ENCODE measurements at regions not wholly inside any gene's neighbourhood (a gene's known extent, or its start where the extent isn't known, plus 50 kb on each side); places are given as distances from the start of the nearest gene placed in this dataset.

DNA sequence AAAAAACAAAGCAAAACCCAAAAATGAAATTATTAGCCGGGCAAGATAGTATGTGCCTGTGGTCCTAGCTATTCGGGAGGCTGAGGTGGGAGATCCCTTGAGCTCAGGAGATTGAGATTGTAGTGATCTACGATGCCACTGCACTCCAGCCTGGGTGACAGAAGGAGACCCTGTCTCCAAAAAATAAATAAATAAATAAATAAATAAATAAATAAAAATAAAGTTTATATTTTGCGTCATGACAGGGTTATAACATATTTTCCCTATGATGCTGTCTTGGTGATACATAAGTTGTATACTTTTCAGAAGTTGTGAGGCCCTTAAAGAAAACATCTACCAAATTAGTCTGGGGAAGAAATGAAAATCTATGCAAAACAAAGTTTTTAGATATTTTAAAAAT lies 94.5 kb upstream of the MKLN1 start:
- no peak for DNase-seq

DNA sequence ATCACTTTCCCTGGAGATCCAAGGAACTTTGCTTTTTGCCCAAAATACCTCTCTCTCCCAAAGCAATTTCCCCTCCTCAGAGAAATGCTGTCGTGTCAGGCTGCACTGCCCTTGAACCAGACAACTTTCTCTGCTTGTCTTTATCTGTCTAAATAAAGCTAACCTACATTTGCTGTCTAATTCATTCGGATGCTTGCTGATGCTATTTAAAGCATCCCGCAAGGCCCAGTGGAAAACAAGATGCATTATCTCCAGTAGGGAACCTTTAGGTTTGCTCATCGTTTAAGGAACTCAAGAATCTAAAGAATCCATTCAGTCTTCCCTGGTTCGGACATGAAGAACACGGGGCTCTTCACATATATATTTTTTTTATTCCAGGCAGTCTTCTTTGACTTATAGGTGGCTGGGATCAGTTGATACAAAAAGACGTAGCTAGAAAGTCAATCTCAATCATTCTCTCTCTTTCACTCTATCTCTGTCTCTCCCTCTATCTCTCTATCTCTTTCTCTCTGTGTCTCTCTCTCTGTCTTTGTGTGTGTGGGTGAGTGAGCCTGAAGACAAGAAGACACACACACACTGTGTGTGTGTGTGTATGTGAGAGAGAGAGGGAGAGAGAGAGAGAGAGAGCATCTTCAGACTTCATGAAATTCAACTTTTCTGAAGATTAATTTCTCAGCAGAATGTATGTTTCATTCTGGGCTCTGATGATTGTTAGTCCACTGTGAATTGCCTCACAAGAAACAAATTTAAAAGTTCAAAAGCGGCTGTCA lies 92.8 kb upstream of the MKLN1 start:
- peak; percentile 47 for DNase-seq

DNA sequence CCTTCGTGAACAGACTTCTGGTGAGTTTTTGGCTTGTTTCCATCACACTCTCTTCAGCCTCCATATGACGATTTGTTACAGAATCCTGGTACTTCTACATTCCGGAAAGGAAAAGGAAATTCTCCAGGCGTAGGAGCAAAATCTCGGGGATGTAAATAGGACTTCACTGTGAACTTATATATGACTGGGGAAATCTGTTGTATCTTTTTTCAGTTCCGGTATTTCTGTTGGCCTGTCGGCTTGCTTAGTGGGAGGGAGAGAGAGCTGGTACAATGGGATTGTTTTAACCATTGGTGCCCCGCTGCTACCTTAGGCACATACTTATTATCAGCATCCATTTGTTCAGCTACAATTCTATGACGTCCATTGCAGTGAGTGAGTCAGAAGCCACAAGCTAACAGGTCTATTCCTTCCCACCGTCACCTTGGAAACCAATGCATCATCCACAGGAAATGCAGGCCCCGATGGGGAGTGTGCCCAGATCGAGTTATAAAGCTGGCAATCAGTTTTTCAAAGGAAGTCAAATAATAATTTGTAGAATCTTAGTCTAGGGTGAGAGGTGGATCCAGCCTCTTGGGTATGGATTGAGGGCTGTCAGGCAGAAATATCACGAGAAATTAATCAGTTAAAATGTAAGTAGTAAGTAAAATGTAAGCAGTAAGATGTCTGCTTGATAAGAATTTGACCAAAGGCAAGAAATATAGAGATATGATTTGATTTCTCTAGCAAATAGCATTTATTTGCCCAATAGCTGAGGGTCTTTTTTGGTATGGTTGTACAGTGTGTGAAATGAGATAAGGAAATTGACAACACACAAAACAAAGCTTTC lies 92.0 kb upstream of the MKLN1 start:
- peak; percentile 93 for DNase-seq

GRCh38 chr7:131236318-131236672 lies 91.4 kb upstream of the MKLN1 start:
- no peak for DNase-seq

GRCh38 chr7:131238347-131238931 lies 89.2 kb upstream of the MKLN1 start:
- peak; percentile 36 for DNase-seq

GRCh38 chr7:131241386-131241785 lies 86.3 kb upstream of the MKLN1 start:
- DNase-seq = no peak

DNA sequence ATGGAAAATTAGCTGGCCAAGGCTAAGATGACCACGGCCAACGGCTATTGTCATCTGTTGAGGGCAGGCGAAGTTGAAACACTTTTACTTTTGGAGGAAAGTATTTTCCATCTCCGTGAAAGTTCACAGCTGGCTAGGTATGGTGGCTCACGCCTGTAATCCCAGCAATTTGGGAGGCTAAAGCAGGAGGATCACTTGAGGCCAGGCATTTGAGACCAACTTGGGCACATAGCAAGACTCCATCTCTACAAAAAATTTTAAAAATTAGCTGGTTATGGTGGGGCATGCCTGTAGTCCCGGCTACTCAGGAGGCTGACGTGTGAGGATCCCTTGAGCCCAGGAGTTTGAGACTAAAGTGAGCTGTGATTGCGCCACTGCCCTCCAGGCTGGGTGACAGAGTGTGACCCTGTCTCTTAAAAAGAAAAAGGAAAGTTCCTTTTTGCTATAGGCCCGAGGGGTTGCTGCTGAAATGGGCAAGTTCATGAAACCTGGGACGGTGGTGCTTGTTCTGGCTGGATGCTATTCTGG lies 85.5 kb upstream of the MKLN1 start:
- DNase-seq = no peak

DNA sequence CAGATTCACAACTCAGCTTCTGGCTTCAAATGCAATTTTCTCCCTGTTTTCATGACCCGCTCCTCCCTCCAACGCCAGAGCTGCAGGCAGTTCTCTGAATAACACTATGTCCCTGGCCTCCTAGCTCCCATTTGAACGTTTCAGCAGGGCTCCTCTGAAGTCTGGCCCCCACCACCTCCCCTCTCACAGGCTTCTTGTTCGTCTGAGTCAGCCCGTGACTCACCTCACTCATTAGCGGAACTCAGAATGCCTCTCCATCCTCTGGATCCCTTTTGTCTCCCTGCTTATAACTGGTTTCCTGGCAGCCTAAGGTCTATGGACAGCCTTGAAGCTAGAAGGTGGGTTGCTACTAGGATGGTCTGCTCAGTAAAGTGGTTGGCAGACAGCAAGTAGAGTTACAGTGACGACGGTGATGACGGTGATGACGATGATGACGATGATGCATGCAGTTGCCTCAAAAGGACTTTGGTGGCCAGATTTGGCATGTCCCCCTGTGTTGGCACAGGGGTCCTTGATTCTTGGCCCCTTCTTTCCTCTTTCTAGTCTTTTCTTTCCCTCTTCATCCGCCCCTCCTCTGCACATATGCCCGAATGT lies 83.3 kb upstream of the MKLN1 start:
- peak; percentile 92 for DNase-seq

DNA sequence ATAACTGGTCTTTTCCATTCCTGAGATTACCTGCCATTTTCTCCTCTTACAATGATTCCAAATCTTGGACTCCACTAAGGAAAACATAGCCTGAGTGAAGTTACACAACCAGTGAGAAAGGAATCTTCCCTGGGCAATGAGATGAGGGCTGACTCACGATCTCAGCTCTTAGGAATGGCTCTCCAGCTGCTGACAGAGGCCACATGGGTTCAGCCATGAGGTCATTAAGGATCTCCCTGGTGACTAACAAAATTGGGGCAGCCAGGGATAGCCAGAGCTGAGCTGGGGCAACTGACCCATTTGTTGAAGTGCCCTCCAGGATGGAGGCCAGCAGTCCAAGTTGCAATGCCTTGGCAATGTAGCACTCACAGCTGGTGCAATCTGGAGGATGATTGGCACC lies 78.7 kb upstream of the MKLN1 start:
- DNase-seq = peak; percentile 95

DNA sequence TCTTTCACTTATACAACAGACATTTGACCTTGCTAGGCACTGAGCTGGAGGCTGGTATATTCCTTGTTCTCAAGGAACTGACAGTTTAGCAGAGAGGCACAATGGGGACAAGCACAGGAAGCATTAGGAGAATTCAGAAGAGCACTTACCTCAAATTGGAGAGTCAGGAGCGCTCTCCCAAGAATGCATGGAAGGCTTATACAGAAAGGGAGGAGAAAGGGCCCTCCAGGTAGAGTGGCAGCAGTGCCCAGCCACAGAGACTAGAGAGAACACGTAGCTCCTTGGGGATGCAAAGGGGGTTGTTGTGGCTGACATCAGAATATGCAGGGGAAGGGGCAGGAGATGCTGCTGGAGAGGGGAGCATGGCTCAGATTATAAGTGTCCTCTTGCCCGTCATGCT lies 78.2 kb upstream of the MKLN1 start:
- DNase-seq = no peak

- DNase-seq = no peak
Measured at GRCh38 chr7:131250331-131250730, 77.3 kb upstream of the MKLN1 start.

DNA sequence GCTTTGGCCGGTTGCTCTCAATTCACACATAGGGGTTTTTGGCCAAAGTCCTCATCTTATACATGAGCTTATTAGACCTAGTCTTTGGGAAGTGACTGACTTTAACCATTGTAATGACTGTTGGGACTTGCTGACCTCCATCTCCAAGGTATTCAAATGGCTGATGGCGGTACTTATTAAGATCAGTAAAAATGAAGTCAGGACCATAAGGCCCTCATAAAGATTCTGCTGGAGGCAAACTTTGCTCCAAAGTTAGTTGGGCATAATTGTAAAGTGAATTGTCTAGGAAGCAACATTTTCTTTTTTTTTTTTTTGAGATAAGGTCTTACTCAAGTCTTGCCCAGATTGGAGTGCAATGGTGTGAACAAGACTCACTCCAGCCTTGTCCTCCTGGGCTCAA lies 76.3 kb upstream of the MKLN1 start:
- DNase-seq = no peak

DNA sequence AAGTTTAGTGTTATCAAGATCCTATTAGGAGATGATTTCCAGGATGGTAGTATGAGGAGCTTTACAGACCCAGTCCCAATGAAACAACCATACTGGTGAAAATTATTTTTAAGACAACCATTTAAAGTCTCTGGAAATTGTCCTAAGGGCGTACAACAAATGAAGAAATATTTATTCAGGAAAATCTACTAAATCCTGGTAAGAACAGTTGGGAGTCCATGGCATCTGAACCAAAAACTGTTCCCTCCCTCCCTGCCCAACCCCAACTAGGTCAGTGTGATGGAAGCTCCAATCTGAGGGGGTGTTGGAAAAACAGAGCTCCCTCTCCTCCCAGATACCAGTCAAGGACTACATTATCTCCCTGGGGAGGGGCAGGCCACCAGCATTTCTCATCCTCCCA lies 74.7 kb upstream of the MKLN1 start:
- DNase-seq = no peak

GRCh38 chr7:131254211-131254610 lies 73.5 kb upstream of the MKLN1 start:
- DNase-seq = no peak

DNA sequence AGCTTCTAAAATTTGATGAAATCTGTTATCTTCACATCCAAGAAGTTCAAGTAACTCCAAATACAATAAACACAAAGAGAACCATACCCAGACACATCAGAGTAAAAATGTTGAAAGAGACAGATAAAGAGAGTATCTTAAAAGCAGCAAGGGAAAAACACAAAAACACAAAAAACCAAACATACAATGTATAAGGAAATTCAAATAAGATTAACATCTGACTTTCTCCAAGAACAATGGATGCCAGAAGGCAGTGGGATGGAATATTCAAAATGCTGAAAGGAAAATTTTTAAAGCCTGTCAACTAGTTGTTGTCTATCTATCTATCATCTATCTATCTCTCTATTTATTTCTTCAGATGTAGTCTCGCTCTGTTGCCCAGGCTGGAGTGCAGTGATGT lies 72.4 kb upstream of the MKLN1 start:
- no peak for DNase-seq

DNA sequence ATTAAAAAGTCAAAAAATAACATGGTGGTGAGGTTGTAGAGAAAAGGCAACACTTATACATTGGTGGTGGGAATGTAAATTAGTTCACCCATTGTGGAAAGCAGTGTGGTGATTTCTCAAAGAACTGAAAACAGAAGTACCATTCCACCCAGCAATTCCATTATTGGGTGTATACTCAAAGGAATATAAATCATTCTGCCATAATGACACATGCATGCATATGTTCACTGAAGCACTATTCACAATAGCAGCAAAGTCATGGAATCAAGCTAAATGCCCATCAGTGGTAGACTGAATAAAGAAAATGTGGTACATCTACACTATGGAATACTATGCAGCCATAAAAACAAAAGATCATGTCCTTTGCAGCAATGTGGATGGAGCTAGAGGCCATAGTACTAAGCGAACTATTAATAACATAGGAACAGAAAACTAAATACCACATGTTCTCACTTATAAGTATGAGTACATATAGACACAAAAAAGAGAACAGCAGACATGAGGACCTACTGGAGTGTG lies 66.1 kb upstream of the MKLN1 start:
- no peak for DNase-seq

DNA sequence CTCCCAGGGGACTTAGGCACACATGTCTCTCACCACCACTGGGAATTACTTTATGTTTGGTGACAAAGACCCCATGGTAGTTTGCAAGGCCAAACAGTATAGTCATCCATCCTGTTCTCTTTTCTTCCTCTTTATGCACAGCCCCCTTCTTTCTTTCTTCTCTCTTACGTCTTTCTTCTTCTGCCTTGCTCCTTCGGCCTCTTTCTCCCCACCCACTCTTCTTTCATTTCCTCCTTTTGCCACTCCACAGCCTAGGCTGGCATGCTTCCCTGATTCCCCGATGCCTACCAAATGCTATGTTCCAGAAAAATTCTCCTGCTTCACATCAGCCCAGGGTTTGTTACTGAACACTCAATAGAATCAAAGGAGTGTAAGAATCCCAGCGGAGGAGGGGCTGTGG lies 62.4 kb upstream of the MKLN1 start:
- no peak for DNase-seq

DNA sequence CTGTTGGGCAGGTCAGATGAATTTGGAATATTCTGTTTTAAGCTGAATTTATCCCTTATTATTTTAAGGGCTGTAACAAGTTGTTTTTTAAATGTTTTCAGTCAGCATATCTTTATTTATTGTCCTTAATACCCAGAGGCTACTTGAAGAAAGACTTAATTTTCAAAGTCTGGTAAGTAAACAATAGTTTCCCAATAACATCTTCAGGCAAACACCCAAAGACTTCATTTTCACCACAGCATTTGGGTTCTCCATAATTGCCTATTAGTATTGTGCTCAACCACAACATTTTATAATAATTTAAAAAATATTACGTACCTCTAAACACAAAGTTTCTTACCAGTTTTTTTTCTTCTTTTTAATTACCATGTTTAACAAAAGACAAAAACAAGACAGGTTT lies 60.0 kb upstream of the MKLN1 start:
- no peak for DNase-seq

GRCh38 chr7:131268906-131269305 lies 58.8 kb upstream of the MKLN1 start:
- DNase-seq = no peak

DNA sequence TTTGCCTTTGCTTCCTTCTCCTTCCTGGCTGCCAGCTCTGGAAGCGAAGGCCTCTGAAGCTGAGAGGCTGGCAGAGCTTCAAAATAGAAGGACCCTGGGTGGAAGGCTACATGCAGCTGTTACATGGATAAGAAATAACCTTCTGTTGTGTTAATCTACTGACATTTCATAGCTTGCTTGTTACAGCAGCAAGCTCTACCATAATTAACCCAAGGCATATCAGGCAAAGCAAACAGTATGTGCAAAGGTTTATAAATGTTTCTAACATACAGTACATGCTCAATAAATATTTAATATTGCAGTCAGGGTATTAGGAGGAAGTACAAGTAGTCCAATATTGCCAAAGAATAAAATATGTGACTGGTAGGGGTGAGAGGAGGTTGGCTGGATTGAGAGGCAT lies 55.6 kb upstream of the MKLN1 start:
- DNase-seq = no peak

DNA sequence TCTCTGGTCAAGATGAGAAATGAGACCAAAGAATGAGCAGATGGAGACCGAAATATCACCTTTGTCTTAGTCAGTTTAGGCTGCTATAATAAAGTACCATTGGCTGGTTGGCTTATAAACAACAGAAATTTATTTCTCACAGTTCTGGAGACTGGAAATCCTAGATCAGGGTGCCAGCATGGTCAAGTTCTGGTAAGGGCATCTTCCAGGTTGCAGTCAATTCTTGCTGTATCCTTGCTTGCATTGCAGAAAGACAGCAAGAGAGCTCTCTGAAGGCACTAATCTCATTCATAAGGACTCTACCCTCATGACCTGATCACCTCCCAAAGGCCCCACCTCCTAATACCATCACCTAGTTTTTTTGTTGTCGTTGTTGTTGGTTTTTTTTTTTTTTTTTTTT lies 52.7 kb upstream of the MKLN1 start:
- no peak for DNase-seq

DNA sequence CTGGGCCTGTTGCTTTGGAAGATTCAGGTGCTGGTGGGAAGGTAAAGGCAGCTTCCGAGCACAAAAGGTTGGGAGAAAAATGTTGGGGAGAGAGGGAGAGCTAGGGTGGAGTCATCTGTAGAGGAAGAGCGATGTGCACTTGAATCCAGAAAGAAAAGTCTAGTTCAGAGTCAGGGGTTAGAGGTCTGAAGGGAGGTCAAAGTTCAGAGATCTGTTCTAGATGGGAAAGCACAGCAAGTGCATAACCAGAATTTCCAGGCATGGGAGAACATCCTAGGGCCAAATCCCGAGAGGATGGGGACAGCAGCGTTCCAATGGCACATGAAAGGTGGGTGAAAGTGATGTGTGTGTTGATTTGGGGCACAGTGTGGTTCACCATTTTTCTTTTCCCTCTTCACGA lies 51.5 kb upstream of the MKLN1 start:
- DNase-seq = no peak

DNA sequence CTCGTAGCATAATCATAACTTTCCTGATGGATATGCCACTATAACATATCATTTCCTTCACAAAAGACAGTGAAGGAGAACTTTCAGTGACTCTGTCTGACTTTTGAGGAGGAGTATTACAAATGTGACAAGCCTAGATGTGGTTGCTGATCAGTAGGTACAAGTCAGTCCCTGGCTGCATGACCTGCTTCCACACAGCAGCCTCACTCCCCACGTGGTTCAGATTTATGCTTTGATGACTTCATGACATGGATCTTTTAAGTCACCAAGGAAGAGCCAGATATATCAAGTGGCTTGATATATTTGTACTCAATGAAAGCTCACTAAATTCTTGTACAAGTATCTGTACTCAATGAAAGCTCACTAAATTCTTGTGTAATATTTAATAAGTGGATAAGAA lies 50.9 kb upstream of the MKLN1 start:
- no peak for DNase-seq
